ENCODE measurements at regions not wholly inside any gene's neighbourhood (a gene's known extent, or its start where the extent isn't known, plus 50 kb on each side); places are given as distances from the start of the nearest gene placed in this dataset.

DNA sequence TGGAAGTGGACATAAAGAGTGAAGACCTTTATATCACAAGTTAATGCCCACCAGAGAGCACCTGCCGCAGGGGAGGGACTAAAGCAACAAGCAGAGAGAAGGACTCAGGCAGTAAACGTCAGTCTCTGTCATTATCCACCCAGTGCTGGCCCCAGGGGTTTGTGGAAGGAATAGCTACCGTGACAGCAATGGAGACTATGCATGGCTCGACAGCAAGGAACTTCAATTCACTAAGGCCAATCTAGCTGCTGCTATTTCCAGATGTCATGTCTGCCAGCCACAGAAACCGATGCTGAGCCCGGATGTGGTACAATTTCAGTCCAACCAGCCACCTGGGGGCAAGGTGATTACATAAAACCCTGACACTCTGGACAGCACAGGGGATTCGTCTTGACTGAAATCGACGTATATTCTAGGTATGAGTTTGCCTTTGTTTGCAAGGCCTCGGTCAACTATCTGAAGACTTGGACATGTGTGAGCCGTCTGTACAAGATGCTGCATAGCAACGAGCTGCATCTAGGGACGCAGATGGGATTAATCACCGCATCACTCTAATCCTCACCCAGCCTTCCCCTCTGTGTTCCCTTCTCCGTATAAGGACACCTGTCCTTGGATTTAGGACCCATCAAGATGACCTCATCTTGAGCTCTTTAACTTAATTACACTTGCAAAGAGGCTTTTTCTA is 154.1 kb upstream of the SH3BP4 start:
- peak; percentile 21 for DNase-seq

DNA sequence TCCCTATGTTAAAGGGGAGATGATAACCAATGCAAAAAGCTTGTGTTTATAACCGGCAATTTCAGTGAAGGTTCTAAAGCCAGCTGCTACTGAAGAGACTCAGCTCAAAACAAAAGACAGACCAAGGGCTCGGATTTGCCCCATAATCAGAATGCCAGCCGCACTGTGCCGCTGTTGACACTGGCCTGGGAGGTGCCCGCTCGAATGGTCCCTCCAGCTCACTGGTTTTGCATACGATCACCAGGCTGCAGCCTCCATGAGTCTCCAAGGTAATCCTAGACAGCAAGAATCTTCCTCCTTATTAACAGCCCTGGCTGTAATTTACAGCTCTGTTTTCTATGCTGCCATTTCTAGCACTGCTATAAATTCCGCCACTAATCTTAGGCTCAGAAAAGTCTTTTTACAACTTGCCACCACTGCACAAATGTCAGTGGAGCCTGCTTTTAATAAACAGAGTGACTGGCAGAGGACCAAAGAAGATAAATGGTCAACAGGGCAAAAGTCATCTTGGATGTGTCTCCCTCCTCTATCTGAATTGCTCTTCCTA is 155.7 kb upstream of the SH3BP4 start:
- peak; percentile 72 for DNase-seq

DNA sequence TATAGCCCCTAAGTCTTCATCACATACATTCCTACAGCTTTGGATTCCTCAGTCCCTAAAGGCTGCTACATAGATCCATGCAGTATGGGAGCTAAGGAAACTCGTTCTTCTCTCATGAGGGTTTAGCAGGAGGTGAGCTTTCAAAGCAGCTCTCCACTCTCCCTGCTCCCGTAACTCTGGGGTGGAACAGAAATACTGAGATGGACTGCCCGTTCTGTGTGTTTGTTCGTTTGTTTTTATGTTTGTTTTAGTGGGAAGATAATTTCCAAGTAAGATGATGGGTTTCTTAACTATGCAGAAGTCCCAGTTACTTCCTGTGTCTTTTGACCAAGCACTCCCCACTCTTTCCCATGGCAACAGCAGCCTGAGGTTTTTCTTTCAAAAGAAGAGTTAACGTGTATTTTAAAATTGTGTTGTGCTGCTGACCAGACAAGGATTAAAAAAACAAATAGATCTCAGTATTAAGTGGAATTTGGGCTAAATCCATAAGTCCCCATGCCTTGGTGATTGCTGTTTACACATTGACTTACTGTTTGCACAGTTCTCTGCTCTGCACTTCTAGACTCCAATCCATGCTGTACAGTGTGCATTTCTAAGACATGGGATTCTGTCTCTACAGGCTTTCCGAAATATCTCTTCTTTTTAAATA is 156.4 kb upstream of the SH3BP4 start:
- DNase-seq = peak; percentile 53

DNA sequence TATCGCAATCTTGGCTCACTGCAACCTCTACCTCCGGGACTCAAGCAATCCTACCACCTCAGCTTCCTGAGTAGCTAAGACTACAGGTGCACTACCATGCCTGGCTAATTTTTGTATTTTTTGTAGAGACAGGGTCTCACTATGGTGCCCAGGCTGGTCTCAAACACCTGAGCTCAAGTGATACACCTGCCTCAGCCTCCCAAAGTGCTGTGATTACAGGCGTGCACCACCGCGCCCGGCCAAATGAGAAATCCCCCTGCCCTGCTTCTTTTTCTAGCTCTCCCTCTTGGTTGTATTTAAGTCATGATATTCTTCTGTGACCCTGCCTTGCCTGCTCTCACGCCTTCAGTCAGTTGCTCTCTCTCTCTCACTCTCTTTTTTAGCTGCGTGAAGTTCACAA is 157.0 kb upstream of the SH3BP4 start:
- DNase-seq = no peak

DNA sequence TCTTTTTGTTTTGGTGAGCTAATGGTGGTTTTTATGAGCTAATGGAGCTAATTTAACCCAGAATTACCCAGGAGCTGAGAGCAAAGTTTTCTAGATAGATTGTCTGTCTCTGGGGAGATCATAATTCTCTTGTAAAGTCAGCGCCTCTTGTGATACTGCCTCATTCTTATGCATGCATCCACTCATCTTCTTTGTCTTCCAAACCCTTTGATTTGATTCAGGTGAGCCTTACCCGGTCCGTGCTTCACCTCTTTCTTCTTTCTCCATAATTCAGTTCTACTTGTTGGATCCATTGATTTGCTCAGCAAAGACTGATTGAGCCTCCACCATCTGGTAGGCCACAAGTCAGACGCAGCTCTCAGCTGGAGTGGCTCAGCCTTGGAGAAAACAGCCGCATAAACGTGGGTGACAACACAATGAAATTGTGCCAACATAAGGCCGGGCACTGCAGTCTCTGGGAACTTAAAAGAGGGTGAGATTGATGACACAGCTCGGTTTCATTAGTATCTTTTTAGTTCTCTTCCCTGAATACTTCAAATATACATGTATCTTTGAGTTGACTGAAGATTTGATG is 158.5 kb upstream of the SH3BP4 start:
- peak; percentile 20 for DNase-seq

DNA sequence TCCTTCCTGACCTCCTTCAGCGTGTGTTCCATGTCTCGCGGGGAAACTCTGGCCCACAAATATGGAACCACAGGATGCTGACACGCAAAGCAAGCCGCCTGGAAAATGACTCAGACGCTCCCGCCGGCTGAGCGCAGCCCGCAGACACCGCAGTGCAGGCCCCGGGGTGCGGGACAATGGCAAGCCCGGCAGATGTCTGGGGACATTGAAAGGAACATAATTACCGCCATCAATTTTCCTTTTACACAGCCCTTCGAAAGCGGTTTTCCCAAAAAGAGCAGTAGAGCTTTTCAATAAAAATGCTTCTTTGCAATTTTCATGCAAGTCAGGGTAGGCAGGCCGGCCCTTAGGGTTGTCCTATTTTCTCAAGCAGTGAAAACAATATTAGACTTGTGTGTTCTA is 159.2 kb upstream of the SH3BP4 start:
- DNase-seq = peak; percentile 84

DNA sequence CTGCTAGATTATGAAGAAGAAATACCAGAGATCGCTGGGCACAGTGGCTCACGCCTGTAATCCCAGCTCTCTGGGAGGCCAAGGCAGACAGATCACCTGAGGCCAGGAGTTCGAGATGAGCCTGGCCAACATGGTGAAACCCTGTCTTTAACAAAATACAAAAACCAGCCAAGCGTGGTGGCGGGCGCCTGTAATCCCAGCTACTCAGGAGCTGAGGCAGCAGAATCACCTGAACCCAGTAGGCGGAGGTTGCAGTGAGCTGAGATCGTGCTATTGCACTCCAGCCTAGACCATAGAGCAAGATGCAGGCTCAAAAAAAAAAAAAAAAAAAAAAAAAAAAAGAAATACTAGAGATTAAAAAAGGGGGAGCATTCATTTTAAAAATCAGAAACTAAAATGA is 159.7 kb upstream of the SH3BP4 start:
- DNase-seq = peak; percentile 43

DNA sequence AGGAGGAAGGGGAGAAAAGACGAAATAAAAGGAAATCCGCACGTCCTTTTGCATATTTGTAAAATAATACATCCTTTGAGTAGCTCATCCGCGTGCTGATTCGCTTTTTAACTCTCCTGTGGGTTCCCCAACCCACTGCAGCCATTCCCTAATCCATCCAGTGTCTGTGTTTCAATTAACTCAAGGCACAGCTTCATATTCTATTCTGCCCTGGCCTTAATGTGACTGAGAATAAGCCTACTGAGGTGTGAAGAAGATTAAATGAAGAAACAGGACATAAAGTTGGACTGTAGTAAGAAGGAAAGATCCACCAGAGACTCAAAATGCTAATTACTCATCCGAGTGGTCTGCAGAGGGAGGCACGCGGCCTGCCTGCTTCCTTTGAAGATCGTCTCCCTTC is 161.4 kb upstream of the SH3BP4 start:
- DNase-seq = no peak

DNA sequence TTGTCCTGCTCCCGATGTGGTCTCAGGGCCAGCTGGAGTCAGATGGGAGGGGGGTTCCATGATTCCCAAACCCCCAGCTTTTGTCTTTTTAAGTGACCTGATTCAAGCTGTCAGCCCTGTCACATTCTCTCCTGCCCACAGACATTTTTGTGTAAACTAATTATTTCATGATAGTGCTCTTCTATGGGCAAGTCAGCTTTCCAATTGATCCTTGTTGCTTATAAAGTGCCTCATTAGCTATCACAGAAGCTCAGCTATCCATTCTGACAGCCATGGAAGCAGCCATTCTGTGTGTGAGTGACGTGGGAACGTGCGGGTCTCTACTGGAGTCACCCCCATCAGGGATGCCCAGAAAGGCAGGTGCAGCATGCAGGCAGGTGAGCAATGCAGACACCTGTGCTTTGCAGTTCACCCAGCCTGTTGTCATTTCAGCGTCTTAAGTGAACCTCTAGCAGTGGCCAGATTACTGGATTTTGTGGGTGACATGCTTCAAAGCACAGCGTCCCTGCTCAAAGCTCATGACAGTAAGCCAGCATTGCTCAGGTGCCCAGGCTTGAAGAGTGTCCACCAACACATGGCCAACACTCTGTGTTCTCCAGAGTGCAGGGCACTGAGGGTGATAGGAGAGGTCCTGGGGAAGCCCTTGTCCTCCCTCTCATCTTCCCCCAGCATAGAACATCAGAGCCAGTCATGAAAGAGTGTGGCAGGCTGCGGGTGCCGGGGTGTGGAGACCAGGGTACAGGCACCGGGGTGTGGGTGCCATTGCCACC is 162.1 kb upstream of the SH3BP4 start:
- no peak for DNase-seq

DNA sequence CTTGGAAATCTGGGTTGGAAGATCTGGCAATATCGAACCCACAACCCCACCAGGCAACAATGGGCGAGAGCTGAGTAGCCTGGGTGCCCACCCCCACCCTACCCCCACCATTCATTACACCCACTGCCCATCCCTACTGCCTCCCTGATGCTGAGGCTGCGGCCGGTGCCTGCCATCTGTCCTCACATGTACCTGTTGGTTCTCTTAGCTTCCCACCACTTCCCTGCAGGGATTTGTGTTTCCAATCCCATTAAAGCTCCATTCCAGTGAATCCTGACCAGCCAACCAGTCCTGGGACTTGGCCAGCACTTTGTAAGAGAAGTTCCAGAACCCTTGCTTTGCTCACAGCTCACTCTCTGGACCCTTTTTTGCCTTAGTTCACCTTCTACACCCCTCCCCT is 163.0 kb upstream of the SH3BP4 start:
- DNase-seq = peak; percentile 3

DNA sequence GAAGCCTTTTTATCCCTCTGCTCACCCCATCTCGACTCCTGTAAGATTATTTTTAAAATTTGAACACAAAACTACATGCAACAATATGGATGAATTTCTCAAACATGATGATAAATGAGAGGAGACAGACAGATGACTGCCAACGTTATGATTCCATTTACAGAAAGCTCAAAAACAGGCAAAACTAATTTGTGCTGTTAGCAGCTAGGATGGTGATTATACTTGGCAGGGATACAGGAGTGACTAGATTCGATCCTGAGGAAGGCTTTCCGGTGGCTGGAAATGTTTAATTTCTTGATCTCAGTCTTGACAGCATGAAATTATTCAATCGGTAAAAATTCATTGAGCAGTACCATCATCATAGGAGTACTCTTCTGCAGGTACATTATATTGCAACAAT is 163.4 kb upstream of the SH3BP4 start:
- no peak for DNase-seq

DNA sequence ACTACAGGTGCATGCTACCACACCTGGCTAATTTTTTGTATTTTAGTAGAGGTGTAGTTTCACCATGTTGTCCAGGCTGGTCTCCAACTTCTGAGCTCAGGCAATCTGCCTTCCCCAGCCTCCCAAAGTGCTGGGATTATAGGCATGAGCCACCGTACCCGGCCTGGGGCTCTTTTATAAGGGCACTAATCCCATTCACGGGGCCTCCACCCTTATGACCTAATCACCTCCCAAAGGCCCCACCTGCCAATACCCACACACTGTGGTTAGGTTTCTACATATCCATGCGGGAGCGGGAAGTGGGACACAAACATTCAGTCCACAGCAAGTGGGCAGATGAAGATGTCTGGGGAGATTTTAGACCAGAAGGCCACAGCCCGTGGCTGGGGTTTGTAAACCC is 164.7 kb upstream of the SH3BP4 start:
- DNase-seq = no peak

DNA sequence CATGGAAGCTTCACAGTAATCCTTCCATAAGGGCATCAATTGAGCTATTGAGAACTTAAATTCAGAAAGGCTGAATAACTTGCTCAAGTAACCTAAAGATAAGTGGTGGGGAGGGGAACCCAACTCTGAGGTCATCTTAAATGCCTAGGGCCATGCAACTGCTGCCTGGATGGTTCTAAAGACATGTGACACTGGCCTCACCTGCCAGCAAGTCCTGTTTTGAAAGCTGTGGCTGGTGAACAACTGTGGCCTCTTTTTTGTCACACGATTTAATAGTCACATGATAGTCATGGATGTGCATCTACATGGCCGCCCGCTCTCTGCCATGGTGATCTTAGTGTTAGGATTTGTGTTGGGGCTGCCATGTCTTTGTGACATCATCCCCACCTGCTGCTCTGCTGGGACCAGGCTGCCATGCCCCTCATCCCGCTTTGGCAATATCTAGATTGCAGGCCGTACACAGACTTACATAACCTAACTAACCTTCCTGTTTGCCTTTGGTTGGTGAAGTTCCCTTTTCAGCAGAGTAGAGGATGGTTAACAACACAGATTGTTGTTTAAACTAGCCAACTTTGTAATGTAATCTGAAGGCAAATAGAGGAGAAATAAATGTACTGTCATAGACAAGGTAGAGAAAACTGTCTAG is 177.9 kb upstream of the SH3BP4 start:
- DNase-seq = no peak

DNA sequence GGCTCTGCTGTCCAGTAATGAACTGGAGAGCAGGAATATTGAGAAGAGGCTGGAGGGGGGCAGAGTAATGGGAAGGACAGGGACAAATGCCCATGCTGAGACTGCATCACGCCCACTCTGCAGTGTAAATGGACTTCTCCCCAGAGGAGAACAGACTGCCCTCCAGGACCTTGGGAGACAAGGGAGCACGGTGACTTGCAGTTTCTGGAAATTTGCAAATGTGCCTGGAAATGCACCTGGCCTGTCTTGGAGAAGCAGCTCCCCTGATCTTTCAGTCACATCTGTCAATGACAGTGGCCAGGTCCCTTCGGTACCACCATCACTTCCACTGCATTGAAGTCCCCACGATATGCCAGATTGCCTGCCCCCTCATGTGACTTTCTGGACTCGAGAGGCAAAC is 178.7 kb upstream of the SH3BP4 start:
- DNase-seq = no peak

DNA sequence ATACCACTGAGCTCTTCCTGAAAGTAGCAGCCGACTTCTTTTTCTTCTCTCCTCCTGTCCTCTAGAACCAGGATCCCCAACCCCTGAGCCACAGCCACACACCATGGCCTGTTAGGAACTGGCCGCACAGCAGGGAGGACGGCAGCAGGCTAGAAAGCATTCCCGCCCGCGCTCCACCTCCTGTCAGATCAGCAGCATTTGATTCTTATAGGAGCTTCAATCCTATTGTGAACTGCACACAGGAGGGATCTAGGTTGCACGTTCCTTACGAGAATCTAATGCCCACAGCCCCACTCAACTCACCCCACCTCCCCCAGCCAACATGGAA is 179.1 kb upstream of the SH3BP4 start:
- DNase-seq = no peak

DNA sequence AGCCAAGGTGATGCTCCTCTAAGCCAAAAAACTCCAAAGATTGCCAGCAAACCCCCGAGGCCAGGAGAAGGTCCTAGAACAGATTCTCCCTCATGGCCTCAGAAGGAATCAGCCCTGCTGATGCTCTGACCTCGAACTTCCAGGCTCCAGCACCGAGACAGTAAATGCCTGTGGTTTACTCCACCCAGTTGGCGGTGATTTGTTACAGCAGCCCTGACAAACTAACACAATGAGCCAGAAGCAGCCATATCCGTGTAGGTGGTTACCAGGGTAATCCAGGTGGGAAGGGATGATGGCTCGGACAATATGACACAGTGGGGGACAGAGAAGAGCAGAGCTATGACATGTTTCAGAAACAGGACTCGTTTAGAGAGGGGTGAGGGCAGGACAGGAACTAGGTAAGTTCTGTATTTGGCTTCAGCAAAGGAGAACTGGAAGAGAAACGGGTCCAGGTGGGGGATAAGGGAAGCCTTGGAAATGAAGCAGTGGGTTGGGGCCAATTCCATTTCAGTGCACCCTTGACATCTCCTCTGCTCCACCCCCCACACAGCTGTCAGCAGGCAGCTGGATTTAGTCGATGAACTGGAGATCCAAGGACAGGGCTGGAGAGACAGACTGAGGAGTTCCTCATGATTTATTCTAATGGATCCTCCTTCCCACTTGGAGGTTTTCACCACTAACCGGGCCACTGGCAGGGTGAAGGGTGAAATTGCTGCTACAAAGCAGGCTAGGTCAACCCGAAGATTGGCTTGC is 179.7 kb upstream of the SH3BP4 start:
- peak; percentile 67 for DNase-seq

DNA sequence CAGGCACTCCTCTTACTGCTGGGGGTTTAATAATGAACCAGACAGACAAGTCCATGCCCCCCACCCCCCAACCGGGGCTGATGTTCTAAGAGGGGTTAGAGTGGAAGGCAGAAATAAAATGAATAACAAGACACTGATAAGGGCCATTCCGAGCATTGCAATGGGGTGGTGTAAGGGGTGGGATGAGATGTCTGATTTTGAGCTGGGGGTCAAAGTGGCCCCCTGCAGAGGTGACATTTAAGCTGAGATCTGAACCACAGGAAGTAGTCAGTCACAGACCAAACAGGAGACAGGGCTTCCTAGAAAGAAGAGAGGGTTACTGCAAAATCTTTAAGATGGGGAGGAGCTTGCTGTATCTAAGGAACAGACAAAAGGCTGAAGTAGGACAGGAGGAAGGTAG is 180.6 kb upstream of the SH3BP4 start:
- DNase-seq = no peak

DNA sequence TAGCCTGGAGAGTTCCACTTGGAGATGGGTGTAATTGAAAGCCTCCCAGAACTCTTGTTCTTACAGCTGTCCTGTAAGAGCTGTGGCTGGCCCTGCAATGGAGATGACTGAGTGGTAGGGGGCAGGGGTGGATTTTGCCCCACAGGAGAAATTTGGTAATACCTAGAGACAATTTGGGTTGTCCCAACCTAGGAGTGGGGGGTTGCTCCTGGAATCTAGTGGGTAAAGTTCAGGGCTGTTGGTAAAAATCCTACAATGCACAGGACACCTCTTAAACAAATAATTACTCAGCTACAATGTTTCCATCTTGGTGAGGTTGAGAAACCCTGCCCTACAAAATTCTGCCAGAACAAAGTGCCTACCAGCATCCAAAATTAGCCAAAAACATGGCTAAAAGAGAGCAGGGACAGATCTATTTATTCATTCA is 181.1 kb upstream of the SH3BP4 start:
- DNase-seq = no peak

DNA sequence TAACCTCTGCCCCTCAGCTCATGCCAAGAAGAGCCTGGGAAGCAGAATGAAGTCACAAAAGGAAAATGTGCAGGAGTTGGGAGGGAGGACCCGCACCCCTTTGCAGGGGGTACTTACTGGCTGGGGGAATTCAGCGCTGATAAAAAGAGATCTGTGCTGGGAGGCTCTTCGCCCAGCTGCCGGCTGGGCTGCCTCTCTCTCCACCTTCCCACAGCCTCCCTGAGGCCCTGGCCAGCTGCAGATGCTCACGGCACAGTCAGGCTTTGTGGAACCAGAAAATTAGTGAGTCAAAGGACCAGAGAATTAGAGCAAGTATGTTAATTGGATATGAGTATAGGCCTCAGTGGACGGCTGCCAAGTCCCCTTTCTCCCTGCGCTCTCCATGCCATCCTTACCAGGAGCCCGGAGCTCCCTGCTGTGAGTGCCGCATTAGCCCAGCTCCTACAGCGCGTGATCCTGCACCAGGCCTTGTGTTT is 181.7 kb upstream of the SH3BP4 start:
- peak; percentile 94 for DNase-seq

DNA sequence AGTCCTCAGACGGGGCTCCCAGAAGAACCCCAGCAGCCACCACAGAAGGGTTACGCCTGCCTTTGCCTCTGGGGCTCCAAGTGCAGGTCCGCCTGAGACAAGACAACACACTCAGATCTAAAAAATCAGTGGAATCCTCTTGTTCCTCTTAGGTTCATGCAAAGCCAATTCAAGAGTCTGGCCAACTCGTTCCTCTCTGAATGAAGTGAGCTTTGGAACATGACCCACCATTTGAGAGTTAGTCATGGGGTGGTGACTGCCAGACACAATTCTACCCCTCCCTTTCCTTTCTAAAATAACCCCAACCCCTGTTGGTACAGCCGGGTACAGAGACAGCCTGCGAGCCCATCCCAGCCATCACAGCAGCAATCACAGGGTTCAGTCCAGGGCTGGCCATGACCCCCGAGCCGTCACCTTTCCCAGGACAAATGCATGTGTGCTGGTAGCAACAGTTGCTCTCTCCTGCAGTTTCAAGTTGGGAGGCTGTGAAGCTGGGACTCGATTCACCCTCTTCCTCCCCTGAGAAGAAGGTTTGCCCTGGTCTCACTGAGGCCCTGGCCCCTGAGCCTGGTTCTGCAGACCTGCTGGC is 183.1 kb upstream of the SH3BP4 start:
- DNase-seq = no peak

DNA sequence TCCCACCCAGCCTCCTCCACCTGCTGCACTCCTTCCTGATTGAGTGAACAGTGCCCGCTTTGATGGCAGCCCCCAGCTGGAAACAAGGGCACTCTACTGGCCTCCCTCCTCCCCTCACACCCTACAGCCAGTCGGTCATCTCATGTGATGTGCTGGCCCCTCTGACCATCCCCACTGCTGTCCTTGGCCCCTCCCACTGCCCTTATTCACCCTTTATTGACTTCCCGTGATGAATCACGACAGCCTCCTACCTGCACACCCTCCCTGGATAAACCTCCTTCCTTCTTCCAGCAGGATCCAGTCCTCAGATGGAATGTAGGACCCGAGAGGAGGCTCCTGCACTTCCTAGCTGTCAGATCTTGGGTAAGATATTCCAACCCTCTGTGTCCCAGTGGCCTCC is 186.5 kb upstream of the SH3BP4 start:
- DNase-seq = no peak

DNA sequence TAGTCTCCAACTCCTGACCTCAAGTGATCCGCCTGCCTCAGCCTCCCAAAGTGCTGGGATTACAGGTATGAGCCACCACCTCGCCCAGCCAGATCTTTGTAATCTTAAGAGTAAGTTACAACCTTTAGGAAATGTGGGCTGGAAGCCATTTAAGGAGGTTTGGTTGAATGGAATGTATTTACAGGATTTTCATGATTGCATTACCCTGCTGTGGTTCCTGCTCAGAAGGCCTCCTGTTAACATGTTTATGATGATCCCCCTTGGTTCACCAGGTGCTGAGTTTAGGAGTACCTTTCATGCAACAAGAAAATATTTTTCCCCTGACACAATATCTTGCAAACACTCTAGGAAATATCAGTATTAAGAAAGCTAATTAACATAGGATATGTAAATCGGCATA is 187.4 kb upstream of the SH3BP4 start:
- DNase-seq = no peak
